Astrocyte of the spinal cord (primary cell): ENCODE measurements at regions not wholly inside any gene's neighbourhood (a gene's known extent, or its start where the extent isn't known, plus 50 kb on each side); places are given as distances from the start of the nearest gene placed in this dataset.
"Not testable (repeated sequence)": the region's sequence is repeated elsewhere in the genome, so short reads cannot be mapped to it uniquely, and the experiment has no call there.

ENCODE experiments used
- DNase-seq: peaks from one replicate; pipeline ENCODE4 v3.0.0; 2011; ENCODE audit warnings: low read depth, low spot score
- H3K4me3 ChIP-seq: 2 replicates; pipeline ENCODE4 v1.5.1; 2011; ENCODE audit warnings: low read depth, mild to moderate bottlenecking, low read length, moderate library complexity
- CTCF ChIP-seq: IDR thresholded peaks from 2 replicates; pipeline ENCODE4 v1.5.1; 2012; ENCODE audit warnings: low read depth, mild to moderate bottlenecking, low read length, inconsistent platforms
- in situ Hi-C: cut with HindIII; loops from 2 replicates; pipeline ENCODE4 v1.10.0; 2017; ENCODE audit warnings: low sequenced_read_pairs

DNA sequence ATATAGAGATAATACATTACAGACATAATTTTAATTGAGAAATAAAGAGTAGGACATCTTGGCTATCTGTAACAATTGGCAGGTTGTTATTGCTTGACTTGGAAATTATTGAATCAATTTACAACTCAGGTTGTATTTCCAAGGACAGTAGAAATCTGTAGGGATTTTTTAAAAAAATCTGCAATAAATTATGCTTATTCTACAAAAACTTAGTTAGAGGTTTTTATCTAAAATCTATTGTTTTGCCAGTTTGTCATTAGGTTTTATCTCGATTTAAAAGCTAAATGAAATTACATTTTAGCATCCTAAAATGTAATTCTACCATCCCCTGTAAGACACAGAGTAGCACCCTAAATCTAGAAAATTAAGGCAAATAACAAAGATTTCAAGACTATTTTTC, 408.8 kb downstream of the COL11A1 start:
- no peak for DNase-seq
- in situ Hi-C loops: no loop called here
- no peak overlapping the region for H3K4me3 ChIP-seq
- no peak for TF ChIP-seq CTCF

- H3K4me3 ChIP-seq: no peak overlapping the region
- in situ Hi-C loops: no loop called here
- TF ChIP-seq CTCF: no peak
- DNase-seq: no peak
These were observed 415.0 kb downstream of the COL11A1 start for GRCh38 chr1:102693345-102693744.

- DNase-seq: no peak
- in situ Hi-C loops: no loop called here
- TF ChIP-seq CTCF: no peak
- H3K4me3 ChIP-seq: no peak overlapping the region
These were observed 416.7 kb downstream of the COL11A1 start for GRCh38 chr1:102691592-102692090.

GRCh38 chr1:102687383-102687782, 420.9 kb downstream of the COL11A1 start:
- DNase-seq: no peak
- no peak overlapping the region for H3K4me3 ChIP-seq
- TF ChIP-seq CTCF: no peak
- in situ Hi-C loops: no loop called here

DNA sequence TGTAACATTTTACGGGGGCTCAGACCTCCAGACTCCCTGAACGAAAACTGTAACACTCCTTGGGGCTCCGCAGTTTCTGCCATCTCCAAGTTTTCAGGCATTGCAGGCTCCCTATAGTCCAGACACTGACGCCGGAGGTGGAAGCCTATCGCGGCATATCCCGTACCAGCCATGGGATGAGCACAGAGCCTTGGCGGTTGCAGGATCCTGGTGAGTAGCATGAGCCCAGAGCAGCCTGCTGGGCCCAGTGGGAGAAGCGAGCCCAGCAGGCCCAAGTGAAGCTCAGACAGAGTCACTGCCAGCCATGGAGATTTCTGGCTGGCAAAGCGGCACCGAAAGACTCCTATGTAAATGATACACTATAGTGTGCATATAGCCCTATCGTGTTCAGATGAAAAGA, 446.8 kb downstream of the COL11A1 start:
- TF ChIP-seq CTCF: no peak
- in situ Hi-C loops: no loop called here
- no peak for DNase-seq
- H3K4me3 ChIP-seq: no peak overlapping the region

DNA sequence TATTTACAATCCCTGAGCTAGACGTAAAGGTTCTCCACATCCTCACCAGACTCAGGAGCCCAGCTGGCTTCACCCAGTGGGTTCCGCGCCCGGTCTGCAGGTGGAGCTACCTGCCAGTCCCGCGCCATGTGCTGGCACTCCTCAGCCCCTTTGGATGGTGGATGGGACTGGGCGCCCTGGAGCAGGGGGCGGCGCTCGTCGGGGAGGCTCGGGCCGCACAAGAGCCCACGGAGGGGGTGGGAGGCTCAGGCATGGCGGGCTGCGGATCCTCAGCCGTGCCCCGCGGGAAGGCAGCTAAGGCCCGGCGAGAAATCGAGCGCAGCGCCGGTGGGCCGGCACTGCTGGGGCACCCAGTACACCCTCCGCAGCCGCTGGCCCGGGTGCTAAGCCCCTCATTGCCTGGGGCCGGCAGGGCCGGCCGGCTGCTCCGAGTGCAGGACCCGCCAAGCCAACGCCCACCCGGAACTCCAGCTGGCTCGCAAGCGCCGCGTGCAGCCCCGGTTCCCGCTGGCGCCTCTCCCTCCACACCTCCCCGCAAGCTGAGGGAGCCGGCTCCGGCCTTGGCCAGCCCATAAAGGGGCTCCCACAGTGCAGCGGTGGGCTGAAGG, 448.3 kb downstream of the COL11A1 start:
- H3K4me3 ChIP-seq, in situ Hi-C loops, DNase-seq: not testable (repeated sequence)

GRCh38 chr1:102655034-102655433, 453.3 kb downstream of the COL11A1 start:
- H3K4me3 ChIP-seq: no peak overlapping the region
- no peak for TF ChIP-seq CTCF
- in situ Hi-C loops: no loop called here
- no peak for DNase-seq
